H9 (cell line): ENCODE measurements at regions not wholly inside any gene's neighbourhood (a gene's known extent, or its start where the extent isn't known, plus 50 kb on each side); places are given as distances from the start of the nearest gene placed in this dataset.

ENCODE experiments used
- DNase-seq: peaks from one replicate; pipeline ENCODE4 v3.0.0-alpha.2; 2017
- H2AFZ ChIP-seq: one replicate; pipeline ENCODE4 v1.6.1; 2013; ENCODE audit warnings: mild to moderate bottlenecking, low read length, control low read depth, moderate library complexity
- H2AK5ac ChIP-seq: 2 replicates; pipeline ENCODE4 v1.6.1; 2013; ENCODE audit warnings: low read length, control low read depth, mixed read lengths; ENCODE audit not compliant: insufficient read length
- H2BK120ac ChIP-seq: one replicate; pipeline ENCODE4 v1.6.1; 2013; ENCODE audit warnings: low read depth, mild to moderate bottlenecking, low read length, control low read depth, inconsistent platforms; ENCODE audit not compliant: poor library complexity, severe bottlenecking
- H2BK12ac ChIP-seq: 2 replicates; pipeline ENCODE4 v1.6.1; 2013; ENCODE audit warnings: low read length, control low read depth, mixed read lengths, low read depth; ENCODE audit not compliant: insufficient read length
- H2BK15ac ChIP-seq: 2 replicates; pipeline ENCODE4 v1.6.1; 2013; ENCODE audit warnings: low read depth, low read length, control low read depth
- H2BK20ac ChIP-seq: one replicate; pipeline ENCODE4 v1.6.1; 2013; ENCODE audit warnings: low read depth, mild to moderate bottlenecking, low read length, control low read depth, inconsistent platforms; ENCODE audit not compliant: poor library complexity, severe bottlenecking
- H2BK5ac ChIP-seq: 2 replicates; pipeline ENCODE4 v1.6.1; 2013; ENCODE audit warnings: low read length, control low read depth, mixed read lengths; ENCODE audit not compliant: insufficient read length
- H3K14ac ChIP-seq: 2 replicates; pipeline ENCODE4 v1.6.1; 2013; ENCODE audit warnings: low read length, control low read depth; ENCODE audit not compliant: insufficient read depth
- H3K18ac ChIP-seq: 2 replicates; pipeline ENCODE4 v1.6.1; 2013; ENCODE audit warnings: low read depth, mild to moderate bottlenecking, mixed read lengths, low read length, control low read depth; ENCODE audit not compliant: insufficient read length
- H3K23ac ChIP-seq: 2 replicates; pipeline ENCODE4 v1.6.1; 2013; ENCODE audit warnings: low read length, control low read depth, mixed read lengths, low read depth; ENCODE audit not compliant: insufficient read length
- H3K23me2 ChIP-seq: 2 replicates; pipeline ENCODE4 v1.6.1; 2013; ENCODE audit warnings: low read depth, mild to moderate bottlenecking, mixed read lengths, low read length, control low read depth; ENCODE audit not compliant: insufficient read length, poor library complexity, severe bottlenecking
- H3K27ac ChIP-seq: 2 replicates; pipeline ENCODE4 v1.5.1; 2013; ENCODE audit warnings: low read length, control low read depth, mixed read lengths, low read depth; ENCODE audit not compliant: insufficient read length
- H3K27me3 ChIP-seq: 2 replicates; pipeline ENCODE4 v1.6.1; 2013; ENCODE audit warnings: low read length, control low read depth, inconsistent platforms; ENCODE audit not compliant: insufficient read depth
- H3K4ac ChIP-seq: 2 replicates; pipeline ENCODE4 v1.6.1; 2013; ENCODE audit warnings: low read depth, mild to moderate bottlenecking, control low read depth, inconsistent platforms, low read length, moderate library complexity
- H3K4me1 ChIP-seq: 2 replicates; pipeline ENCODE4 v1.6.1; 2013; ENCODE audit warnings: low read length, control low read depth, inconsistent platforms; ENCODE audit not compliant: insufficient read depth
- H3K4me2 ChIP-seq: 2 replicates; pipeline ENCODE4 v1.6.1; 2013; ENCODE audit warnings: low read length, control low read depth, mixed read lengths; ENCODE audit not compliant: insufficient read length, insufficient read depth
- H3K56ac ChIP-seq: 2 replicates; pipeline ENCODE4 v1.6.1; 2013; ENCODE audit warnings: low read depth, mild to moderate bottlenecking, mixed read lengths, low read length, control low read depth; ENCODE audit not compliant: insufficient read length
- H3K79me1 ChIP-seq: 2 replicates; pipeline ENCODE4 v1.6.1; 2013; ENCODE audit warnings: low read depth, mild to moderate bottlenecking, moderate library complexity, low read length, control low read depth, inconsistent platforms; ENCODE audit not compliant: insufficient read depth, poor library complexity, severe bottlenecking
- H3K79me2 ChIP-seq: 2 replicates; pipeline ENCODE4 v1.6.1; 2013; ENCODE audit warnings: low read length, control low read depth, inconsistent platforms; ENCODE audit not compliant: insufficient read depth
- H3K9ac ChIP-seq: 2 replicates; pipeline ENCODE4 v1.6.1; 2013; ENCODE audit warnings: low read length, control low read depth, mixed read lengths; ENCODE audit not compliant: insufficient read length; ENCODE audit errors: extremely low read depth
- H3K9me3 ChIP-seq: one replicate; pipeline ENCODE4 v1.6.1; 2013; ENCODE audit warnings: low read depth, low read length, inconsistent platforms; ENCODE audit not compliant: control insufficient read depth
- H3T11ph ChIP-seq: one replicate; pipeline ENCODE4 v1.6.1; 2013; ENCODE audit warnings: mild to moderate bottlenecking, low read length, control low read depth, inconsistent platforms
- H4K20me1 ChIP-seq: one replicate; pipeline ENCODE4 v1.6.1; 2013; ENCODE audit not compliant: control insufficient read depth, insufficient read length, insufficient read depth
- H4K5ac ChIP-seq: 2 replicates; pipeline ENCODE4 v1.6.1; 2013; ENCODE audit warnings: low read depth, mild to moderate bottlenecking, mixed read lengths, low read length, control low read depth; ENCODE audit not compliant: insufficient read length
- H4K8ac ChIP-seq: replicated peaks from 2 replicates; pipeline ENCODE4 v1.6.1; 2013; ENCODE audit warnings: low read length, control low read depth, mixed read lengths, low read depth; ENCODE audit not compliant: insufficient read length
- H4K91ac ChIP-seq: 2 replicates; pipeline ENCODE4 v1.6.1; 2013; ENCODE audit warnings: low read depth, mild to moderate bottlenecking, moderate library complexity, mixed read lengths, low read length, control low read depth; ENCODE audit not compliant: insufficient read length
- H3K27ac Mint-ChIP-seq, 3 experiments: 2 replicates in 2 of 3; 3 replicates in 1 of 3; pipeline ENCODE4 v1.8.0; 2020 to 2021; ENCODE audit warnings: mixed read lengths in 3 of 3, mild to moderate bottlenecking in 1 of 3, moderate library complexity in 1 of 3
- H3K27me3 Mint-ChIP-seq: 2 replicates; pipeline ENCODE4 v1.8.0; 2021; ENCODE audit warnings: low read depth, mild to moderate bottlenecking, moderate library complexity, mixed read lengths
- H3K36me3 Mint-ChIP-seq, 3 experiments: 2 replicates in 2 of 3; 3 replicates in 1 of 3; pipeline ENCODE4 v1.8.0; 2020 to 2021; ENCODE audit warnings: low read depth in 3 of 3, mixed read lengths in 3 of 3; ENCODE audit not compliant: insufficient read depth in 1 of 3
- H3K4me1 Mint-ChIP-seq, 2 experiments: 2 replicates each; pipeline ENCODE4 v1.8.0; 2020; ENCODE audit warnings: mixed read lengths in 2 of 2
- H3K4me3 Mint-ChIP-seq, 2 experiments: 2 replicates in 1 of 2; 3 replicates in 1 of 2; pipeline ENCODE4 v1.8.0; 2020 to 2021; ENCODE audit warnings: mild to moderate bottlenecking in 2 of 2, mixed read lengths in 2 of 2, moderate library complexity in 1 of 2
- H3K9me3 Mint-ChIP-seq, 2 experiments: 2 replicates in 1 of 2; 3 replicates in 1 of 2; pipeline ENCODE4 v1.8.0; 2020; ENCODE audit warnings: mild to moderate bottlenecking in 2 of 2, mixed read lengths in 2 of 2, moderate library complexity in 1 of 2
- CTCF ChIP-seq: fragments of 200-600 bp; sonication (generic); conservative IDR thresholded peaks from 3 replicates; pipeline ENCODE4 v1.8.0; 2021; ENCODE audit warnings: antibody characterized with exemption, mild to moderate bottlenecking
- WGBS: extraction: QIAGEN DNeasy Blood & Tissue Kit; methylation state at CpG from one replicate; pipeline ENCODE4 v1.1.7; 2013; ENCODE audit warnings: missing lambda C conversion rate, low lambda C conversion rate, mixed read lengths; ENCODE audit not compliant: insufficient read length; ENCODE audit errors: extremely low coverage; 5-methylcytosine and 5-hydroxymethylcytosine counted together

GRCh38 chr10:94046098-94046497 lies 52.4 kb downstream of the PLCE1 start:
- no peaks in the 10 kb centered on the region for H3K23me2 ChIP-seq
- H3K4ac ChIP-seq = no peak overlapping the region
- H3K4me3 Mint-ChIP-seq = no peak overlapping the region
- no peak overlapping the region for H3K4me2 ChIP-seq
- no peak overlapping the region for H2BK5ac ChIP-seq
- H3K14ac ChIP-seq = no peak overlapping the region
- no peak overlapping the region for H4K5ac ChIP-seq
- peaks cover 4 to 7% of the 10 kb centered on the region in 2 experiments for H3K4me1 Mint-ChIP-seq
- H4K20me1 ChIP-seq = no peaks in the 10 kb centered on the region
- H3K79me1 ChIP-seq = no peaks in the 10 kb centered on the region
- H3K9me3 ChIP-seq = no peaks in the 10 kb centered on the region
- no peak overlapping the region for H2AFZ ChIP-seq
- H4K91ac ChIP-seq = no peak overlapping the region
- H3K56ac ChIP-seq = no peak overlapping the region
- H3K27me3 ChIP-seq = no peaks in the 10 kb centered on the region
- no peak overlapping the region for H3K9ac ChIP-seq
- H3K27ac Mint-ChIP-seq = no peak overlapping the region
- H2BK12ac ChIP-seq = no peak overlapping the region
- no peak for DNase-seq
- no peaks in the 10 kb centered on the region for H3K9me3 Mint-ChIP-seq
- no peak overlapping the region for H3T11ph ChIP-seq
- H3K79me2 ChIP-seq = no peaks in the 10 kb centered on the region
- H3K18ac ChIP-seq = no peak overlapping the region
- H2BK15ac ChIP-seq = no peak overlapping the region
- H3K4me1 ChIP-seq = peaks cover 2% of the 10 kb centered on the region; the same call in 1 of the 2 replicates
- H2BK120ac ChIP-seq = no peak overlapping the region
- no peaks in the 10 kb centered on the region for H3K27me3 Mint-ChIP-seq
- H2BK20ac ChIP-seq = no peak overlapping the region
- no peak overlapping the region for H4K8ac ChIP-seq
- no peak overlapping the region for H3K27ac ChIP-seq
- H3K23ac ChIP-seq = no peak overlapping the region
- no peak overlapping the region for H2AK5ac ChIP-seq
- no peak for TF ChIP-seq CTCF
- no peaks in the 10 kb centered on the region for H3K36me3 Mint-ChIP-seq
- no CpG with 5 or more reads among the region's 1 CpG for WGBS
